SU-DHL-6 (cell line): ENCODE measurements at regions not wholly inside any gene's neighbourhood (a gene's known extent, or its start where the extent isn't known, plus 50 kb on each side); places are given as distances from the start of the nearest gene placed in this dataset.

Experiments used
- H2AFZ ChIP-seq: fragments of 200-600 bp; sonication (generic); 2 replicates; pipeline ENCODE4 v1.6.1; 2014; ENCODE audit warnings: low read depth, mild to moderate bottlenecking, moderate library complexity, mixed read lengths, antibody characterized with exemption, low read length; ENCODE audit not compliant: severe bottlenecking
- H3F3A ChIP-seq: fragments of 200-600 bp; shearing (Covaris generic); 2 replicates; pipeline ENCODE4 v1.6.0; 2016; ENCODE audit warnings: antibody characterized with exemption, mild to moderate bottlenecking; ENCODE audit not compliant: insufficient read depth
- H3K27ac ChIP-seq: fragments of 200-600 bp; sonication (generic); 2 replicates; pipeline ENCODE4 v1.5.1; 2016; ENCODE audit warnings: low read depth, mild to moderate bottlenecking, low read length, moderate library complexity, mixed read lengths
- H3K27me3 ChIP-seq: fragments of 200-600 bp; sonication (generic), shearing (Covaris generic); 2 replicates; pipeline ENCODE4 v1.6.0; 2014; ENCODE audit warnings: mild to moderate bottlenecking, low read length
- H3K36me3 ChIP-seq: fragments of 200-600 bp; sonication (generic); 2 replicates; pipeline ENCODE4 v1.6.1; 2014; ENCODE audit warnings: mild to moderate bottlenecking, low read length, mixed read lengths
- H3K4me2 ChIP-seq: fragments of 300-600, 200-600 bp; shearing (Covaris generic), sonication (generic); 2 replicates; pipeline ENCODE4 v1.6.0; 2014; ENCODE audit warnings: low read length, low read depth, mild to moderate bottlenecking; ENCODE audit not compliant: poor library complexity, severe bottlenecking
- H3K4me3 ChIP-seq: fragments of 200-600 bp; sonication (generic); 2 replicates; pipeline ENCODE4 v1.5.1; 2014; ENCODE audit warnings: antibody characterized with exemption, low read length, mild to moderate bottlenecking, mixed read lengths; ENCODE audit not compliant: insufficient read depth, poor library complexity, severe bottlenecking
- H3K79me2 ChIP-seq: fragments of 200-600 bp; sonication (generic); 2 replicates; pipeline ENCODE4 v1.6.1; 2014; ENCODE audit warnings: mild to moderate bottlenecking, low read length, moderate library complexity; ENCODE audit not compliant: insufficient read depth
- H3K9ac ChIP-seq: fragments of 200-600 bp; sonication (generic); 2 replicates; pipeline ENCODE4 v1.7.0; 2014; ENCODE audit warnings: mild to moderate bottlenecking, low read length
- H3K9me2 ChIP-seq: fragments of 200-600 bp; sonication (generic); replicated peaks from 2 replicates; pipeline ENCODE4 v1.6.1; 2014; ENCODE audit warnings: low read length; ENCODE audit not compliant: insufficient read depth
- H3K9me3 ChIP-seq: fragments of 200-600 bp; sonication (generic); 2 replicates; pipeline ENCODE4 v1.6.1; 2014; ENCODE audit warnings: low read length, mixed read lengths; ENCODE audit not compliant: insufficient read depth
- H4K20me1 ChIP-seq: fragments of 200-600 bp; sonication (generic); 2 replicates; pipeline ENCODE4 v1.6.1; 2014; ENCODE audit warnings: low read depth, mild to moderate bottlenecking, antibody characterized with exemption, low read length, moderate library complexity, mixed read lengths
- EZH2phosphoT487 ChIP-seq: fragments of 200-600 bp; sonication (generic), shearing (Covaris generic); conservative IDR thresholded peaks from 2 replicates; pipeline ENCODE4 v1.6.1; 2018; ENCODE audit warnings: mild to moderate bottlenecking, antibody characterized with exemption, low read length, moderate library complexity, mixed read lengths
- TF ChIP-seq, protein P1 (sequence below): fragments of 200-600 bp; sonication (generic); IDR thresholded peaks from one replicate; pipeline ENCODE4 v1.5.1; 2017; ENCODE audit warnings: antibody characterized with exemption, mild to moderate bottlenecking, low read length, moderate library complexity; ENCODE audit not compliant: insufficient read depth, poor library complexity, severe bottlenecking

DNA sequence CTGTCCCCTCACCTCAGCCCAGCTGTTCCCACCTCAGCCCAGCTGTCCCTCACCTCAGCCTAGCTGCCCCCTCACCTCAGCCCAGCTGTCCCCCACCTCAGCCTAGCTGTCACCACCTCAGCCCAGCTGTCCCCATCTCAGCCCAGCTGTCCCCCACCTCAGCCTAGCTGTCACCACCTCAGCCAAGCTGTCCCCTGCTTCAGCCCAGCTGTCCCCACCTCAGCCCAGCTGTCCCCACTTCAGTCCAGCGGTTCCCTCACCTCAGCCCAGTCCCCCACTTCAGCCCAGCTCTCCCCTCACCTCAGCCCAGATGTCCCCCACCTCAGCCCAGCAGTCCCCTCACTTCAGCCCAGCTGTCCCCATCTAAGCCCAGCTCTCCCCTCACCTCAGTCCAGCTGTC, 88.4 kb upstream of the CSF3R start:
- H3F3A ChIP-seq: no peaks in the 10 kb centered on the region
- H3K27me3 ChIP-seq: no peaks in the 10 kb centered on the region

DNA sequence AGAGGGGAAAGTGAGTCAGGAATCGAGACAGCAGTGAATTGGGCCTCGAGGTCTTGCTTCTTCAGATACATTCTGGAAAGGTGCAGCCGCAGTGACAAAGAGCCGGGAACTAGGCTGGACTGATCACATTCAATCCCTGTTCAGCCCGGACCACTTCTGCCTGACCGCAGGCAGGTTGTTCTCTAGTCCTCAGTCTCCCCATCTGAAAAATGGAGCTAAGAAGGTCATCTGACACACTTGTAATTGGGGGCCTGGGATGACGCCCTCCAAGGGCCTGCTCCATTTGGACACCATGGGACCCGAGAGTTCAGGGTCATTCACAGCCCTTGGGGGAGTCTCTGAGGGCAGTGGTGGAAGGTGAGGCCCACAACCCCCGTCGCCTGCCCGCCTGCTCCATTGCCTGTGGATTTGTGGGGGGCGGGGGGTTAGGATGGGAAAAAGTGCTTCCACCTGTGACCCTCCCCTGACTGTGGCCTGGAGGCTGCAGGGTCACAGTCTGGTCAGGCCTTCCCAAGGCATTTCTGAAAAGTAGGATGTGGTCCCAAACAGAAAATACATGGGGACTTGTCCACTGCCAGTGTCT, 87.9 kb upstream of the CSF3R start:
- H3K4me2 ChIP-seq: no peak overlapping the region
- H3K79me2 ChIP-seq: no peaks in the 10 kb centered on the region
- no peaks in the 10 kb centered on the region for H4K20me1 ChIP-seq
- H3K4me3 ChIP-seq: no peak overlapping the region
- no peaks in the 10 kb centered on the region for H3F3A ChIP-seq
- H3K9me2 ChIP-seq: no peaks in the 10 kb centered on the region
- no peak overlapping the region for H2AFZ ChIP-seq
- no peak for TF ChIP-seq EZH2phosphoT487
- TF ChIP-seq, protein P1, sequence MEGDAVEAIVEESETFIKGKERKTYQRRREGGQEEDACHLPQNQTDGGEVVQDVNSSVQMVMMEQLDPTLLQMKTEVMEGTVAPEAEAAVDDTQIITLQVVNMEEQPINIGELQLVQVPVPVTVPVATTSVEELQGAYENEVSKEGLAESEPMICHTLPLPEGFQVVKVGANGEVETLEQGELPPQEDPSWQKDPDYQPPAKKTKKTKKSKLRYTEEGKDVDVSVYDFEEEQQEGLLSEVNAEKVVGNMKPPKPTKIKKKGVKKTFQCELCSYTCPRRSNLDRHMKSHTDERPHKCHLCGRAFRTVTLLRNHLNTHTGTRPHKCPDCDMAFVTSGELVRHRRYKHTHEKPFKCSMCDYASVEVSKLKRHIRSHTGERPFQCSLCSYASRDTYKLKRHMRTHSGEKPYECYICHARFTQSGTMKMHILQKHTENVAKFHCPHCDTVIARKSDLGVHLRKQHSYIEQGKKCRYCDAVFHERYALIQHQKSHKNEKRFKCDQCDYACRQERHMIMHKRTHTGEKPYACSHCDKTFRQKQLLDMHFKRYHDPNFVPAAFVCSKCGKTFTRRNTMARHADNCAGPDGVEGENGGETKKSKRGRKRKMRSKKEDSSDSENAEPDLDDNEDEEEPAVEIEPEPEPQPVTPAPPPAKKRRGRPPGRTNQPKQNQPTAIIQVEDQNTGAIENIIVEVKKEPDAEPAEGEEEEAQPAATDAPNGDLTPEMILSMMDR: no peak
- H3K9me3 ChIP-seq: no peaks in the 10 kb centered on the region
- H3K27me3 ChIP-seq: no peaks in the 10 kb centered on the region
- no peak overlapping the region for H3K27ac ChIP-seq
- H3K9ac ChIP-seq: no peak overlapping the region
- H3K36me3 ChIP-seq: no peaks in the 10 kb centered on the region

More for the DNA sequence above, 88.4 kb upstream of the CSF3R start:
- Histone ChIP-seq H2AFZ (no peak overlapping the region), H3K9ac (no peak overlapping the region), H3K27ac (no peak overlapping the region), H3K4me3 (no peak overlapping the region), H3K4me2 (no peak overlapping the region), H4K20me1 (no peaks in the 10 kb centered on the region), H3K9me2 (no peaks in the 10 kb centered on the region), H3K9me3 (no peaks in the 10 kb centered on the region), H3K79me2 (no peaks in the 10 kb centered on the region), H3K36me3 (no peaks in the 10 kb centered on the region)
- TF ChIP-seq, protein P1: no peak

DNA sequence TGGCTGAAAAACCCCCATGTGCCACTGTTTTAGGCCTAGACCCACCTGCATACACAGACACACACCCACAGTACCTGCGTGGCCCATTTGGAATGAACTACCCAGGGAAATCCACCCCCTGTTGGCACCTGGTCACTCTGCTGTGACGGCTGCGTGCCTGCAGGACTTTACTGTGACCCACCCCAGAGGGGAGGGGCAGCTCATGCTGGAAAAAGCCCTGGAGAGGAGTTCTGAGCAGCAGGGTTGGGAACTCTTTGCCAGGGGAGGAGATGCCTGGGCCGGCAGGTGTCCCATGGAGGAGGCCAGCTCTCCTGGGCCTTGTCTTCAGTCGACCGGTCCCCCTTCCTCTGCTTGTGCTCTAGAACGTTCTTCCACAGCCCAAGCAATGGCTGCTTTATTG, 87.3 kb upstream of the CSF3R start:
- Histone ChIP-seq H3K27ac (no peak overlapping the region), H3K4me3 (no peak overlapping the region), H3K79me2 (no peaks in the 10 kb centered on the region), H3K9ac (no peak overlapping the region), H3K36me3 (no peaks in the 10 kb centered on the region), H3K9me2 (no peaks in the 10 kb centered on the region), H4K20me1 (no peaks in the 10 kb centered on the region), H3K4me2 (no peak overlapping the region), H3K9me3 (no peaks in the 10 kb centered on the region), H3F3A (no peaks in the 10 kb centered on the region), H3K27me3 (no peaks in the 10 kb centered on the region), H2AFZ (no peak overlapping the region)
- no peak for TF ChIP-seq EZH2phosphoT487
- TF ChIP-seq, protein P1: no peak
